GM23248 (cell line): ENCODE measurements at regions not wholly inside any gene's neighbourhood (a gene's known extent, or its start where the extent isn't known, plus 50 kb on each side); places are given as distances from the start of the nearest gene placed in this dataset.

ENCODE experiments used
- EZH2 ChIP-seq: fragments of 200-600 bp; sonication (generic); IDR thresholded peaks from 2 replicates; pipeline ENCODE4 v1.6.1; 2018; ENCODE audit warnings: antibody characterized with exemption, mild to moderate bottlenecking; ENCODE audit not compliant: insufficient read depth, poor library complexity, severe bottlenecking
- EZH2phosphoT487 ChIP-seq: fragments of 200-600 bp; sonication (generic); IDR thresholded peaks from 2 replicates; pipeline ENCODE4 v1.6.1; 2018; ENCODE audit warnings: antibody characterized with exemption, moderate library complexity, mild to moderate bottlenecking, low read depth; ENCODE audit not compliant: insufficient read depth

GRCh38 chr1:184242507-184242943, 144.3 kb upstream of the C1orf21 start:
- no peak for TF ChIP-seq EZH2
- TF ChIP-seq EZH2phosphoT487: no peak
